ENCODE measurements at regions not wholly inside any gene's neighbourhood (a gene's known extent, or its start where the extent isn't known, plus 50 kb on each side); places are given as distances from the start of the nearest gene placed in this dataset.

- no peaks in the 10 kb centered on the region for H3K9me3 Mint-ChIP-seq (ENCODE audit: low read depth, unreplicated experiment)
- BruUV-seq (replicated peaks), result no TSS peak
- intact Hi-C loops (cut with micrococcal nuclease; ENCODE audit: unreplicated experiment), result no loop called here
- no peak overlapping the region for H3K4me3 Mint-ChIP-seq (ENCODE audit: low read depth, unreplicated experiment)
- no peak overlapping the region for H3K27ac Mint-ChIP-seq (ENCODE audit: unreplicated experiment)
- H3K36me3 Mint-ChIP-seq (ENCODE audit: insufficient read depth, unreplicated experiment), result no peaks in the 10 kb centered on the region
- no peak for DNase-seq
- H3K27me3 Mint-ChIP-seq (ENCODE audit: unreplicated experiment), result no peaks in the 10 kb centered on the region
- CTCF ChIA-PET, result no interaction called here
- H3K4me1 Mint-ChIP-seq (ENCODE audit: low read depth, unreplicated experiment), result no peaks in the 10 kb centered on the region
- TF ChIP-seq, protein P1, sequence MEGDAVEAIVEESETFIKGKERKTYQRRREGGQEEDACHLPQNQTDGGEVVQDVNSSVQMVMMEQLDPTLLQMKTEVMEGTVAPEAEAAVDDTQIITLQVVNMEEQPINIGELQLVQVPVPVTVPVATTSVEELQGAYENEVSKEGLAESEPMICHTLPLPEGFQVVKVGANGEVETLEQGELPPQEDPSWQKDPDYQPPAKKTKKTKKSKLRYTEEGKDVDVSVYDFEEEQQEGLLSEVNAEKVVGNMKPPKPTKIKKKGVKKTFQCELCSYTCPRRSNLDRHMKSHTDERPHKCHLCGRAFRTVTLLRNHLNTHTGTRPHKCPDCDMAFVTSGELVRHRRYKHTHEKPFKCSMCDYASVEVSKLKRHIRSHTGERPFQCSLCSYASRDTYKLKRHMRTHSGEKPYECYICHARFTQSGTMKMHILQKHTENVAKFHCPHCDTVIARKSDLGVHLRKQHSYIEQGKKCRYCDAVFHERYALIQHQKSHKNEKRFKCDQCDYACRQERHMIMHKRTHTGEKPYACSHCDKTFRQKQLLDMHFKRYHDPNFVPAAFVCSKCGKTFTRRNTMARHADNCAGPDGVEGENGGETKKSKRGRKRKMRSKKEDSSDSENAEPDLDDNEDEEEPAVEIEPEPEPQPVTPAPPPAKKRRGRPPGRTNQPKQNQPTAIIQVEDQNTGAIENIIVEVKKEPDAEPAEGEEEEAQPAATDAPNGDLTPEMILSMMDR (IDR thresholded peaks at IDR 0.05; ENCODE audit: unreplicated experiment), result no peak
Measured at GRCh38 chr3:145531548-145531947, 629.4 kb downstream of the PLOD2 start.

DNA sequence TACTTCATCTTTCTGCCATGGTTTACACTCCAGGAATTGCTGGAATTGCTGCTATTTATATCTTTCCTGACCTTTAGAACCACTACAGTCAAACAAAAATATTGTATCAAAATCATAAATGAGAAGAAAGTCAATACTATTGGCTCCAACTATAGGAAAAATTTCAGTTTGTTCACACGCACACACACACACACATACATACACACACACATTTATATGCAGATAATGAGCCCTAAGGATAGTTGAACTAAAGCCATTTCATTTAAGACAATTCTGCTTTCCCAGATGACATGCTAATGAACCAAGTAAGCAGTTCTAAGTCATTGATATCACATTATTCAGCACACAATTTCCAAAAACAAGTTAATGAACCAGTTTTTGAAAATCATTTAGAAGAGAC, 627.3 kb downstream of the PLOD2 start:
- BruUV-seq (replicated peaks), result no TSS peak
- Mint-ChIP-seq H3K4me1 (ENCODE audit: low read depth, unreplicated experiment) (no peaks in the 10 kb centered on the region), H3K27ac (ENCODE audit: unreplicated experiment) (no peak overlapping the region), H3K9me3 (ENCODE audit: low read depth, unreplicated experiment) (no peaks in the 10 kb centered on the region), H3K27me3 (ENCODE audit: unreplicated experiment) (no peaks in the 10 kb centered on the region), H3K4me3 (ENCODE audit: low read depth, unreplicated experiment) (no peak overlapping the region), H3K36me3 (ENCODE audit: insufficient read depth, unreplicated experiment) (no peaks in the 10 kb centered on the region)
- intact Hi-C loops (cut with micrococcal nuclease; ENCODE audit: unreplicated experiment), result no loop called here
- CTCF ChIA-PET, result no interaction called here
- no peak for DNase-seq
- TF ChIP-seq, protein P1 (IDR thresholded peaks at IDR 0.05; ENCODE audit: unreplicated experiment), result no peak

DNA sequence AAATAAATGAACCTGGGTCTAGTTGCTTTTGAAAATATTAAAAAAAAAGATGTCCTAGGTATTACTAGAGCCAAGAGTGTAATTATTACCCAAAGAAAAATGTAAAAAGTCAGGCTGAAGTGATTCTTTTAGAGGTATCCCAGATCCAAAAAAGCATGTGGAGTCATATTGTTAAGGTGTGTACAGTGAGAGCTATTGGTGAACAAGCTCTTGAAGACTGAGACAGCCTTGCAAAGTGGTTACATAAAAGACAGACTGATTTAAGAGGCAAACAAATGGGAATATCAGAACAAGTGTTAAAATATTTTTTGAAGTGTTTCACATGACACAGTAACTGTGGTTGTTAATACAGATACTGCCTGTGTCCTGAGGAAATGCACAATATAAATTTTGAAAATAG, 624.5 kb downstream of the PLOD2 start:
- no peaks in the 10 kb centered on the region for H3K27me3 Mint-ChIP-seq (ENCODE audit: unreplicated experiment)
- intact Hi-C loops (cut with micrococcal nuclease; ENCODE audit: unreplicated experiment), result no loop called here
- CTCF ChIA-PET, result no interaction called here
- no peak for DNase-seq
- no peaks in the 10 kb centered on the region for H3K4me1 Mint-ChIP-seq (ENCODE audit: low read depth, unreplicated experiment)
- no peaks in the 10 kb centered on the region for H3K36me3 Mint-ChIP-seq (ENCODE audit: insufficient read depth, unreplicated experiment)
- H3K9me3 Mint-ChIP-seq (ENCODE audit: low read depth, unreplicated experiment), result peaks cover 5% of the 10 kb centered on the region
- BruUV-seq (replicated peaks), result no TSS peak
- no peak overlapping the region for H3K4me3 Mint-ChIP-seq (ENCODE audit: low read depth, unreplicated experiment)
- TF ChIP-seq, protein P1 (IDR thresholded peaks at IDR 0.05; ENCODE audit: unreplicated experiment), result no peak
- no peak overlapping the region for H3K27ac Mint-ChIP-seq (ENCODE audit: unreplicated experiment)

GRCh38 chr3:145550522-145550921, 610.5 kb downstream of the PLOD2 start:
- Mint-ChIP-seq H3K4me3 (ENCODE audit: low read depth, unreplicated experiment) (no peak overlapping the region), H3K27me3 (ENCODE audit: unreplicated experiment) (no peaks in the 10 kb centered on the region), H3K36me3 (ENCODE audit: insufficient read depth, unreplicated experiment) (no peaks in the 10 kb centered on the region), H3K27ac (ENCODE audit: unreplicated experiment) (no peak overlapping the region), H3K9me3 (ENCODE audit: low read depth, unreplicated experiment) (peaks cover 11% of the 10 kb centered on the region), H3K4me1 (ENCODE audit: low read depth, unreplicated experiment) (no peaks in the 10 kb centered on the region)
- DNase-seq, result no peak
- CTCF ChIA-PET, result no interaction called here
- intact Hi-C loops (cut with micrococcal nuclease; ENCODE audit: unreplicated experiment), result no loop called here
- TF ChIP-seq, protein P1 (IDR thresholded peaks at IDR 0.05; ENCODE audit: unreplicated experiment), result no peak
- BruUV-seq (replicated peaks), result no TSS peak

All from Calu3 (cell line).